ENCODE measurements at regions not wholly inside any gene's neighbourhood (a gene's known extent, or its start where the extent isn't known, plus 50 kb on each side); places are given as distances from the start of the nearest gene placed in this dataset.
"Not testable (repeated sequence)": the region's sequence is repeated elsewhere in the genome, so short reads cannot be mapped to it uniquely, and the experiment has no call there.

DNA sequence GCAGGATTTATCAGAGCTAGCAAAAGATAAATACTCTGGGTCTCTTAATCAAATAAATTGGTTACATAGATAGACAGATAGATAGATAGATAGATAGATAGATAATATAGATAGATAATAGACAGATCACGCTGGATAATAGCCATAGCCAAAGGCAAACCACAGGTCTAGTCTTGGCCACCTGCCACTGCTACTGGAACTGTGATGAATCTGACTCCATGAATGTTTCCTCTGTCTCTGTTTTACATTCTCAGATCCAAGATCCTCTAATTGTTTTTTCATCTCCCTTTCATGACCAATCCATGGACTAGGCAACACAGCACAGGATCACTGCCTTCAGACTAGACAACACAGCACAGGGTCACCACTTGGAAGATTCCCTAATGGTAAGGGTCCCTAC, 444.7 kb upstream of the NFIA start:
- DNase-seq = no peak

- DNase-seq = no peak
These were observed 445.4 kb upstream of the NFIA start for GRCh38 chr1:60636946-60637345.

GRCh38 chr1:60634106-60634505, 448.3 kb upstream of the NFIA start:
- DNase-seq = no peak

GRCh38 chr1:60622486-60622885, 459.9 kb upstream of the NFIA start:
- DNase-seq = no peak

- peak; percentile 10 for DNase-seq
These were observed 461.0 kb upstream of the NFIA start for GRCh38 chr1:60621368-60621851.

GRCh38 chr1:60620087-60620486, 462.3 kb upstream of the NFIA start:
- no peak for DNase-seq

DNA sequence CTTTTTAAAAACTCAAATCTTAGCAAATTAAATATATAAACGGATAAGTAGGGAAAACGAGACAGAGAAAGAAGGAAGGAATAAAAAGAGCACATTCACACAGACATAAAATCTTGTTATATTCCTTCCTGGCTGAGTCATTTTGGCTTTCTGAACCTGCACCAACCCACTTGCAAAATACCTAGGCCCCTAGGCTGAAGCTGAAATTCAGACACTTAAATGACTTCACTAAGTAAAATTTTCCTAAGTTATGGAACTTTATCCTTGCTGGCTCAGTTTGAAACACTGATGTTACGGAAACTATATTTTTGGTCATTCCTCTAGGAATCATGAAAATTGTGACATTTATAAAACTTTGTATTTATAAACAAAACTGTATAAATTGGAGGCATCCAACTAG, 462.8 kb upstream of the NFIA start:
- DNase-seq = no peak

- DNase-seq = no peak
These were observed 466.7 kb upstream of the NFIA start for GRCh38 chr1:60615666-60616065.

GRCh38 chr1:60612790-60613189, 469.6 kb upstream of the NFIA start:
- DNase-seq = no peak

DNA sequence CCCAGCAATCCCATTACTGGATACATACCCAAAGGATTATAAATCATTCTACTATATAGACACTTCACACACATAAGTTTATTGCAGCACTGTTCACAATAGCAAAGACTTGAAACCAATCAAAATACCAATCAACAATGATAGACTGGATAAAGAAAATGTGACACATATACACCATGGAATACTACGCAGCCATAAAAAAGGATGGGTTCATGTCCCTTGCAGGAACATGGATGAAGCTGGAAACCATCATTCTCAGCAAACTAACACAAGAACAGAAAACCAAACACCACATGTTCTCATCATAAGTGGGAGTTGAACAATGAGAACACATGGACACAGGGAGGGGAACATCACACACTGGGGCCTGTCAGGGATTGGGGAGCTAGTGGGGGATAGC, 475.4 kb upstream of the NFIA start:
- DNase-seq = not testable (repeated sequence)

GRCh38 chr1:60600532-60600931, 481.8 kb upstream of the NFIA start:
- DNase-seq = no peak

GRCh38 chr1:60599574-60599973, 482.8 kb upstream of the NFIA start:
- DNase-seq = no peak

GRCh38 chr1:60598041-60598910, 484.1 kb upstream of the NFIA start:
- DNase-seq = no peak

- DNase-seq = no peak
These were observed 485.3 kb upstream of the NFIA start for GRCh38 chr1:60596791-60597750.

DNA sequence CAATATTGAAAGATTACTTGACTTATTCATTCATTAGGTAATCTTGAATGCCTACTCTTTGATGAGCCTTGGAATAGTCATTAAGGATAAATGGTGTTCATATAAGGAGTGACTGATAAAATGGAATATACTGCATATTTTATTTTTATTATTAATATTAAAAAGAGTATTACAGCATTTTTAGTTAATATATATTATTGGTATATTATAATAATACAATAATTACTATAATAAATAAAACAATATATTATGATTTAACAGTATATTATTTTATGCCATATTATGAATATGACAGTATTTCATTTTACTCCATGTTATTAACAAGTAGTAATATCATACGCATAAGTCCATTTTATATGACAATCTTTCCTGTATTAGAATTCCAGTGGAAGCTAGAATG, 490.8 kb upstream of the NFIA start:
- no peak for DNase-seq

GRCh38 chr1:60589916-60590315, 492.4 kb upstream of the NFIA start:
- DNase-seq = no peak

DNA sequence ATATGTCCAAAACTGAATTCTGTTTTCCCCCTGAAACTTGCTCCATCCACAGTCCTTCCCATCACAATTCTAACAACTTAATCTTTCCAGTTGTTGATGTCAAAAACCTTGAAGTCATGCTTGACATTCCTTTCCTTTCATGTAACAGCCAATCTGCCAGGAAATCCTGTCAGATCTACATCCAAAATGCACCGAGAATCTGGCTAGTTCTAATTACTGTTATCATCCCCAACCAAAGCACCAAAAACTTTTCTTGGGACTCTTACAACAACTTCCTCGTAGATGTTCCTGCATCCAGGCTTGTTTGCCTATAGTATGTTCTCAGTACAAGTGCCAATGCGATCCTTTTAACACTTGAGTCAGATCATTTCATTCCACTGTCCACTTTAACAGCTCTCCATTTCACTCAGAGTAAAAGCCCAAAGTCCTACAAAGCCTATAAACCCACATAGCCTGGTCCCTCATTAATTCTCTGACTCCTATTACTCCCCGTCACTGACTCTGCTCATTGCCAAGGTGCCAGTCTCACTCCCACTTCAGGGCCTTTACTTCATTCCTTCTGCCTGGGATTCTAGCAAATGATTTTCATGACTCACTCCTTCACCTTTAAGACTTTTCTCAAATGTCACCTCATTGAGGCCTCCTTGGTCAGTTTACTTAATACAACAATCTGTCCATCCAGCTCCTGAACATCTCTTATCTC, 493.2 kb upstream of the NFIA start:
- DNase-seq = no peak

DNA sequence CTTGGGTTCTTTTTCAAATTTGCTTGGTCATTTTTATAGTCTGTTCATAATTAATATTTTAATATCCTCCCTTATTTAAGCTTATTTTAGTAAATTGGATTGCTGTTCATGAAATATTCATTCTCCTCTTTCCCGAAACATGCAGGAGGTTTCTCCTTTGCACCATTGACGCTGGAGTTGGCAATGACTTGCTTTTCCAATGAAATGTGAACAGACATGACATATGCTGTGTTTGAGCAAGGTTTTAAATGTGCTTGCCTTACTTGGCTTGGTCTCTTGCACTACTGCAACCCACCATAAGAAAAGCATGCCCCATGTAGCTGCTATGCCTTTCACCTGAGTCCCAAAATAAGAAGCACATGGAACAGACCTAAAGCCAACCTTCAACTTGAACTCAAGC, 498.0 kb upstream of the NFIA start:
- no peak for DNase-seq

GRCh38 chr1:60583696-60584095, 498.7 kb upstream of the NFIA start:
- no peak for DNase-seq

DNA sequence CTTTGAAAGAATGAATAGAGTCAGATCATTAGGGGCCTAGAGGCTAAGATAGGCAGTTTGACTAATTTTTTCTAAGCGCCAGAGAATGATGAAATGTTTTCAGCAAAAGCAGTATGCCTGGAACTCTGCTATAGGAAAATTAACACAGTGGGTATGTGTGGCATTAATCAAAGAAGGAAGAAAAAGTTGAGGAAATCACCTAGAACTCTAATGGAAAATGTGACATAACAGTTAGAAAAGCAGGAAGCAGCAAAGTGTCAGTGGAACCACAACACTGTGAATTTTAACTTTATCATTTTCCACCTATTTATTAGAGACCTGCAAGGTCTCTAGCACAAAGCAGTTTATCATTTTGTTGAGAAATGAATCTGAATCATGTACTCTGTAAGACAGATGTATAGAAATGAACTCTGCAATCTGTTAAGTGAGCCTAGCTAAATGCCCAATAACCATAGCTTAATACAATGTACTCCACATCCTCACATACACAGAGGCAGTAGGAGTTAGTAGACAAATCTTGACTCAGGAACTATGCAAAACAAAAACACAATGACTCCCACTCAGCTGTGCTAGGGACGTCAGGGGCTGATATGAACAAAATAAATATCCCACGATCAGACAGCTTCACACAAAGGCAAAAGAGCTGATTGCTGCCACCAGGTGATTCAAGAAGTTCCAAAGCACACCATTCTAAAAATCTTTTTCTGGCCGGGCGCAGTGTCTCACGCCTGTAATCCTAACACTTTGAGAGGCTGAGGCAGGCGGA, 500.7 kb upstream of the NFIA start:
- DNase-seq = no peak

DNA sequence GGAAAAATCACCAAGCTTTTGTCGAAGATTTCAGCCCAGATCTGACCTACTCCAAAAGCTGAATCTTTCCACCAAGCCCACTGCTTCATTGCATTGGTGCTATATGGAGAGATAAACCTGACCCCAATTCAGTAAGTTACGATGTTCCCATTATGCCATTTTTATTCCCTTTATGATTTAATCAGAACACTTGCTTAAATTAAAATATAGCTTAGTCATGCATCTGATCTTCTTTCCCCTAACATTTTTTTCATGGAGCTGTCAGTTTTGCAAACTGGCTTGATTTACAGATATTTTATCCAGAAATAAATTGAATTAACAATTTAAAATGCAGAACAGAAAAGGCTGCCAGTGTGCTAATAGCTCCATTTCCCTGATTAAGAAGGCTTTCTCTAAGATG, 503.5 kb upstream of the C1orf87 start:
- no peak for DNase-seq

- DNase-seq = no peak
These were observed 501.9 kb upstream of the C1orf87 start for GRCh38 chr1:60575326-60575977.
